ENCODE measurements at regions not wholly inside any gene's neighbourhood (a gene's known extent, or its start where the extent isn't known, plus 50 kb on each side); places are given as distances from the start of the nearest gene placed in this dataset.

GRCh38 chr2:221085341-221085900 lies 486.7 kb downstream of the EPHA4 start:
- peaks cover 2% of the 10 kb centered on the region for H3K9me3 Mint-ChIP-seq
- no peak for ATAC-seq (ENCODE audit: low read depth)
- no peaks in the 10 kb centered on the region for H3K27me3 Mint-ChIP-seq
- POLR2A ChIA-PET, result no interaction called here
- no peak overlapping the region for H3K27ac Mint-ChIP-seq
- no peak for DNase-seq
- H3K36me3 Mint-ChIP-seq, result no peaks in the 10 kb centered on the region
- no peaks in the 10 kb centered on the region for H3K4me1 Mint-ChIP-seq
- no peak overlapping the region for H3K4me3 Mint-ChIP-seq

- no peak overlapping the region for H3K4me3 Mint-ChIP-seq
- no peaks in the 10 kb centered on the region for H3K4me1 Mint-ChIP-seq
- peaks cover 2% of the 10 kb centered on the region for H3K9me3 Mint-ChIP-seq
- no peaks in the 10 kb centered on the region for H3K36me3 Mint-ChIP-seq
- no peaks in the 10 kb centered on the region for H3K27me3 Mint-ChIP-seq
- POLR2A ChIA-PET, result no interaction called here
- DNase-seq (no peak), ATAC-seq (ENCODE audit: low read depth) (no peak)
- no peak overlapping the region for H3K27ac Mint-ChIP-seq
Observed at GRCh38 chr2:221085936-221086335, 486.2 kb downstream of the EPHA4 start.

- POLR2A ChIA-PET, result no interaction called here
- peaks cover 2% of the 10 kb centered on the region for H3K9me3 Mint-ChIP-seq
- H3K4me3 Mint-ChIP-seq, result no peak overlapping the region
- ATAC-seq (ENCODE audit: low read depth) (no peak), DNase-seq (no peak)
- no peak overlapping the region for H3K27ac Mint-ChIP-seq
- H3K36me3 Mint-ChIP-seq, result no peaks in the 10 kb centered on the region
- no peaks in the 10 kb centered on the region for H3K27me3 Mint-ChIP-seq
- no peaks in the 10 kb centered on the region for H3K4me1 Mint-ChIP-seq
Observed at GRCh38 chr2:221087779-221088178, 484.3 kb downstream of the EPHA4 start.

- DNase-seq (no peak), ATAC-seq (ENCODE audit: low read depth) (no peak)
- H3K4me3 Mint-ChIP-seq, result no peak overlapping the region
- H3K36me3 Mint-ChIP-seq, result no peaks in the 10 kb centered on the region
- no peak overlapping the region for H3K27ac Mint-ChIP-seq
- peaks cover 2% of the 10 kb centered on the region for H3K9me3 Mint-ChIP-seq
- no peaks in the 10 kb centered on the region for H3K4me1 Mint-ChIP-seq
- POLR2A ChIA-PET, result no interaction called here
- no peaks in the 10 kb centered on the region for H3K27me3 Mint-ChIP-seq
Observed at GRCh38 chr2:221088506-221088905, 483.6 kb downstream of the EPHA4 start.

GRCh38 chr2:221095356-221095755 lies 476.7 kb downstream of the EPHA4 start:
- H3K9me3 Mint-ChIP-seq, result no peaks in the 10 kb centered on the region
- H3K4me3 Mint-ChIP-seq, result no peak overlapping the region
- no peaks in the 10 kb centered on the region for H3K36me3 Mint-ChIP-seq
- POLR2A ChIA-PET, result no interaction called here
- DNase-seq, result no peak
- H3K27ac Mint-ChIP-seq, result no peak overlapping the region
- no peaks in the 10 kb centered on the region for H3K4me1 Mint-ChIP-seq
- no peaks in the 10 kb centered on the region for H3K27me3 Mint-ChIP-seq
- ATAC-seq (ENCODE audit: low read depth), result no peak

- H3K4me1 Mint-ChIP-seq, result no peaks in the 10 kb centered on the region
- no peaks in the 10 kb centered on the region for H3K27me3 Mint-ChIP-seq
- H3K9me3 Mint-ChIP-seq, result no peaks in the 10 kb centered on the region
- no peak overlapping the region for H3K27ac Mint-ChIP-seq
- POLR2A ChIA-PET, result no interaction called here
- no peak overlapping the region for H3K4me3 Mint-ChIP-seq
- no peaks in the 10 kb centered on the region for H3K36me3 Mint-ChIP-seq
- ATAC-seq (ENCODE audit: low read depth), result no peak
- no peak for DNase-seq
Observed at GRCh38 chr2:221096706-221097567, 475.2 kb downstream of the EPHA4 start.

GRCh38 chr2:221097568-221097915 lies 474.6 kb downstream of the EPHA4 start:
- Mint-ChIP-seq H3K36me3 (no peaks in the 10 kb centered on the region), H3K27me3 (no peaks in the 10 kb centered on the region), H3K4me1 (no peaks in the 10 kb centered on the region), H3K4me3 (no peak overlapping the region), H3K27ac (no peak overlapping the region), H3K9me3 (no peaks in the 10 kb centered on the region)
- DNase-seq (no peak), ATAC-seq (ENCODE audit: low read depth) (no peak)
- POLR2A ChIA-PET, result no interaction called here

- Mint-ChIP-seq H3K4me3 (no peak overlapping the region), H3K27ac (no peak overlapping the region), H3K9me3 (no peaks in the 10 kb centered on the region), H3K27me3 (no peaks in the 10 kb centered on the region), H3K4me1 (no peaks in the 10 kb centered on the region), H3K36me3 (no peaks in the 10 kb centered on the region)
- POLR2A ChIA-PET, result no interaction called here
- ATAC-seq (ENCODE audit: low read depth), result no peak
- no peak for DNase-seq
Observed at GRCh38 chr2:221097949-221098348, 474.2 kb downstream of the EPHA4 start.

- no peak overlapping the region for H3K27ac Mint-ChIP-seq
- no peaks in the 10 kb centered on the region for H3K4me1 Mint-ChIP-seq
- POLR2A ChIA-PET, result no interaction called here
- H3K9me3 Mint-ChIP-seq, result no peaks in the 10 kb centered on the region
- ATAC-seq (ENCODE audit: low read depth), result no peak
- no peaks in the 10 kb centered on the region for H3K27me3 Mint-ChIP-seq
- no peaks in the 10 kb centered on the region for H3K36me3 Mint-ChIP-seq
- no peak for DNase-seq
- no peak overlapping the region for H3K4me3 Mint-ChIP-seq
Observed at GRCh38 chr2:221100467-221101089, 471.5 kb downstream of the EPHA4 start.

GRCh38 chr2:221102896-221103688 lies 469.0 kb downstream of the EPHA4 start:
- DNase-seq (no peak), ATAC-seq (ENCODE audit: low read depth) (no peak)
- no peak overlapping the region for H3K27ac Mint-ChIP-seq
- H3K4me3 Mint-ChIP-seq, result no peak overlapping the region
- POLR2A ChIA-PET, result no interaction called here
- no peaks in the 10 kb centered on the region for H3K36me3 Mint-ChIP-seq
- H3K9me3 Mint-ChIP-seq, result no peaks in the 10 kb centered on the region
- no peaks in the 10 kb centered on the region for H3K27me3 Mint-ChIP-seq
- no peaks in the 10 kb centered on the region for H3K4me1 Mint-ChIP-seq

GRCh38 chr2:221103930-221104329 lies 468.2 kb downstream of the EPHA4 start:
- H3K27ac Mint-ChIP-seq, result no peak overlapping the region
- H3K36me3 Mint-ChIP-seq, result no peaks in the 10 kb centered on the region
- ATAC-seq (ENCODE audit: low read depth) (no peak), DNase-seq (no peak)
- no peak overlapping the region for H3K4me3 Mint-ChIP-seq
- POLR2A ChIA-PET, result no interaction called here
- no peaks in the 10 kb centered on the region for H3K9me3 Mint-ChIP-seq
- no peaks in the 10 kb centered on the region for H3K4me1 Mint-ChIP-seq
- no peaks in the 10 kb centered on the region for H3K27me3 Mint-ChIP-seq

- Mint-ChIP-seq H3K36me3 (no peaks in the 10 kb centered on the region), H3K4me3 (no peak overlapping the region), H3K9me3 (no peaks in the 10 kb centered on the region), H3K27ac (no peak overlapping the region), H3K4me1 (no peaks in the 10 kb centered on the region), H3K27me3 (no peaks in the 10 kb centered on the region)
- POLR2A ChIA-PET, result no interaction called here
- ATAC-seq (ENCODE audit: low read depth) (no peak), DNase-seq (no peak)
Observed at GRCh38 chr2:221104361-221104811, 467.7 kb downstream of the EPHA4 start.

- H3K36me3 Mint-ChIP-seq, result no peaks in the 10 kb centered on the region
- no peaks in the 10 kb centered on the region for H3K27me3 Mint-ChIP-seq
- H3K4me3 Mint-ChIP-seq, result no peak overlapping the region
- POLR2A ChIA-PET, result no interaction called here
- no peaks in the 10 kb centered on the region for H3K4me1 Mint-ChIP-seq
- ATAC-seq (ENCODE audit: low read depth), result no peak
- no peak for DNase-seq
- no peak overlapping the region for H3K27ac Mint-ChIP-seq
- no peaks in the 10 kb centered on the region for H3K9me3 Mint-ChIP-seq
Observed at GRCh38 chr2:221106241-221106640, 465.9 kb downstream of the EPHA4 start.
